HEK293 (cell line): ENCODE measurements at regions not wholly inside any gene's neighbourhood (a gene's known extent, or its start where the extent isn't known, plus 50 kb on each side); places are given as distances from the start of the nearest gene placed in this dataset.

ENCODE experiments used
- CTCF ChIA-PET: fragments of 350-600 bp; formaldehyde crosslinking; extraction: SDS; loops from one replicate; lab custom pipeline; 2021; ENCODE audit warnings: antibody characterized with exemption; lab: Yijun Ruan, JAX
- POLR2A ChIA-PET: fragments of 300-600 bp; formaldehyde crosslinking; extraction: SDS; loops from one replicate; lab custom pipeline; 2020; ENCODE audit warnings: antibody characterized with exemption, inconsistent platforms; lab: Yijun Ruan, JAX
- H3K27ac ChIP-seq: fragments of 200-500 bp; sonication (Bioruptor generic); 2 replicates; pipeline ENCODE4 v1.5.1; 2014; ENCODE audit warnings: low read depth, low read length, control low read depth, inconsistent platforms; ENCODE audit errors: extremely low read depth
- H3K36me3 ChIP-seq, 2 experiments: fragments of 200-500 bp in 1 of 2; sonication (Bioruptor generic) in 1 of 2; 1 replicate in 1 of 2; 2 replicates in 1 of 2; pipeline ENCODE4 v1.5.1; 2014 to 2017; ENCODE audit warnings: inconsistent platforms in 2 of 2, low read length in 2 of 2; ENCODE audit not compliant: control insufficient read depth in 2 of 2, insufficient read depth in 1 of 2
- H3K4me1 ChIP-seq: fragments of 200-500 bp; sonication (Bioruptor generic); 2 replicates; pipeline ENCODE4 v1.5.1; 2014; ENCODE audit warnings: mild to moderate bottlenecking, low read length, inconsistent platforms; ENCODE audit not compliant: control insufficient read depth, insufficient read depth
- H3K4me3 ChIP-seq: 2 replicates; pipeline ENCODE4 v1.5.1; 2011; ENCODE audit warnings: low read depth, mild to moderate bottlenecking, control low read depth, low read length, moderate library complexity
- H3K9me3 ChIP-seq: fragments of 200-500 bp; sonication (Bioruptor generic); 2 replicates; pipeline ENCODE4 v1.5.1; 2014; ENCODE audit warnings: low read depth, low read length, inconsistent platforms; ENCODE audit not compliant: control insufficient read depth, insufficient read depth
- SCRT1 ChIP-seq: fragments of 450-650 bp; formaldehyde crosslinking; IDR thresholded peaks from 2 replicates; pipeline ENCODE4 v1.5.1; 2016; ENCODE audit warnings: missing biosample characterization, missing genetic modification characterization, borderline replicate concordance
- SP3 ChIP-seq: fragments of 450-650 bp; formaldehyde crosslinking; IDR thresholded peaks from 2 replicates; pipeline ENCODE4 v1.5.1; 2016; ENCODE audit warnings: missing biosample characterization, missing genetic modification characterization
- ZBTB1 ChIP-seq: fragments of 450-650 bp; formaldehyde crosslinking; IDR thresholded peaks from 2 replicates; pipeline ENCODE4 v1.5.1; 2016; ENCODE audit warnings: missing biosample characterization, missing genetic modification characterization
- ZBTB7A ChIP-seq: fragments of 450-650 bp; formaldehyde crosslinking; IDR thresholded peaks from 2 replicates; pipeline ENCODE4 v1.5.1; 2016; ENCODE audit warnings: low read depth, missing biosample characterization, missing genetic modification characterization
- ZFP69B ChIP-seq: fragments of 450-650 bp; formaldehyde crosslinking; IDR thresholded peaks from 2 replicates; pipeline ENCODE4 v1.5.1; 2016; ENCODE audit warnings: missing biosample characterization, missing genetic modification characterization
- ZNF16 ChIP-seq: fragments of 450-650 bp; formaldehyde crosslinking; IDR thresholded peaks from 2 replicates; pipeline ENCODE4 v1.5.1; 2016; ENCODE audit warnings: low read depth, missing biosample characterization, missing genetic modification characterization
- ZNF202 ChIP-seq: fragments of 450-650 bp; formaldehyde crosslinking; IDR thresholded peaks from 2 replicates; pipeline ENCODE4 v1.5.1; 2016; ENCODE audit warnings: missing biosample characterization, missing genetic modification characterization, borderline replicate concordance
- ZNF223 ChIP-seq: fragments of 450-650 bp; formaldehyde crosslinking; IDR thresholded peaks from 2 replicates; pipeline ENCODE4 v1.5.1; 2016; ENCODE audit warnings: missing biosample characterization, missing genetic modification characterization
- ZNF350 ChIP-seq: fragments of 450-650 bp; formaldehyde crosslinking; IDR thresholded peaks from 2 replicates; pipeline ENCODE4 v1.5.0; 2017; ENCODE audit warnings: missing biosample characterization, mild to moderate bottlenecking, missing genetic modification characterization
- ZNF404 ChIP-seq: fragments of 450-650 bp; formaldehyde crosslinking; IDR thresholded peaks from 2 replicates; pipeline ENCODE4 v1.5.1; 2017; ENCODE audit warnings: missing biosample characterization, missing genetic modification characterization
- ZNF426 ChIP-seq: fragments of 450-650 bp; formaldehyde crosslinking; IDR thresholded peaks from 2 replicates; pipeline ENCODE4 v1.5.1; 2017; ENCODE audit warnings: missing biosample characterization, missing genetic modification characterization, mild to moderate bottlenecking, inconsistent platforms, moderate library complexity
- ZNF544 ChIP-seq: fragments of 450-650 bp; formaldehyde crosslinking; IDR thresholded peaks from 2 replicates; pipeline ENCODE4 v1.5.0; 2017; ENCODE audit warnings: missing biosample characterization, missing genetic modification characterization
- ZNF585B ChIP-seq: fragments of 450-650 bp; formaldehyde crosslinking; IDR thresholded peaks from 2 replicates; pipeline ENCODE4 v1.5.1; 2016; ENCODE audit warnings: missing biosample characterization, missing genetic modification characterization
- TF ChIP-seq, protein P1 (sequence below): fragments of 450-650 bp; formaldehyde crosslinking; IDR thresholded peaks from 2 replicates; pipeline ENCODE4 v1.5.1; 2016; ENCODE audit warnings: missing biosample characterization, missing genetic modification characterization
- TF ChIP-seq, protein P2 (sequence below): fragments of 450-650 bp; formaldehyde crosslinking; IDR thresholded peaks from 2 replicates; pipeline ENCODE4 v1.5.1; 2016; ENCODE audit warnings: missing biosample characterization, missing genetic modification characterization
- TF ChIP-seq, protein P3 (sequence below): fragments of 450-650 bp; formaldehyde crosslinking; IDR thresholded peaks from 2 replicates; pipeline ENCODE4 v1.5.1; 2016; ENCODE audit warnings: missing biosample characterization, missing genetic modification characterization
- TF ChIP-seq, protein P4 (sequence below): fragments of 450-650 bp; formaldehyde crosslinking; IDR thresholded peaks from 2 replicates; pipeline ENCODE4; 2016; ENCODE audit warnings: missing biosample characterization, missing genetic modification characterization
- TF ChIP-seq, protein P5 (sequence below): fragments of 450-650 bp; formaldehyde crosslinking; IDR thresholded peaks from 2 replicates; pipeline ENCODE4 v1.5.1; 2017; ENCODE audit warnings: missing biosample characterization, missing genetic modification characterization

DNA sequence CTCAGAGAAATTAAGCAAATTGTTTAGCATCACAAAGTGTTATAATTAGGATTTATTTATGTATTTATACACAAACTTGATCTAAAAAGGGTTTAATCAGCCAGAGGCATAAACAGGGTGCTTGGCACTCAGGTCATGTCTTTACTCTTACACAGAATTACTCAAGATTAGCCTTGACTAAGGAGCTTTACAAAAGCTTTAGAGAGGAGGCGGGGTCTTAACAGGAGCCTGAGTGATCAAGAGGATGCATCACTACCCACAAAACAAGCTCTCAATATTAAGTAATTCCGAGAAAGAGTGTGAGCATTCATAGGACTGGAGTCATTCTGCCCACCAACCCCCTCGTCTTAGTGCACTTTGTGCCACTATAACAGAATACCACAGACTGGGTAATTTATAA is 103.0 kb downstream of the SPATA19 start:
- H3K9me3 ChIP-seq = no peaks in the 10 kb centered on the region
- H3K36me3 ChIP-seq = no peaks in the 10 kb centered on the region
- no peak overlapping the region for H3K27ac ChIP-seq
- H3K4me1 ChIP-seq = no peaks in the 10 kb centered on the region
- ChIA-PET CTCF (interaction anchor here (1.0 kb wide), 1 partner anchor 661 kb away, joined by 3 read pairs; no protein-coding TSS in a partner anchor), POLR2A (no interaction called here)
- no peak overlapping the region for H3K4me3 ChIP-seq
- TF ChIP-seq ZBTB7A = no peak
- no peak for TF ChIP-seq ZFP69B (tag by site-specific recombination)
- no peak for TF ChIP-seq ZNF404 (tag by site-specific recombination)
- TF ChIP-seq, protein P1, sequence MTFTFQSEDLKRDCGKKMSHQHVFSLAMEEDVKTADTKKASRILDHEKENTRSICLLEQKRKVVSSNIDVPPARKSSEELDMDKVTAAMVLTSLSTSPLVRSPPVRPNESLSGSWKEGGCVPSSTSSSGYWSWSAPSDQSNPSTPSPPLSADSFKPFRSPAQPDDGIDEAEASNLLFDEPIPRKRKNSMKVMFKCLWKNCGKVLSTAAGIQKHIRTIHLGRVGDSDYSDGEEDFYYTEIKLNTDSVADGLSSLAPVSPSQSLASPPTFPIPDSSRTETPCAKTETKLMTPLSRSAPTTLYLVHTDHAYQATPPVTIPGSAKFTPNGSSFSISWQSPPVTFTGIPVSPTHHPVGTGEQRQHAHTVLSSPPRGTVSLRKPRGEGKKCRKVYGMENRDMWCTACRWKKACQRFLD (tag by site-specific recombination) = no peak

DNA sequence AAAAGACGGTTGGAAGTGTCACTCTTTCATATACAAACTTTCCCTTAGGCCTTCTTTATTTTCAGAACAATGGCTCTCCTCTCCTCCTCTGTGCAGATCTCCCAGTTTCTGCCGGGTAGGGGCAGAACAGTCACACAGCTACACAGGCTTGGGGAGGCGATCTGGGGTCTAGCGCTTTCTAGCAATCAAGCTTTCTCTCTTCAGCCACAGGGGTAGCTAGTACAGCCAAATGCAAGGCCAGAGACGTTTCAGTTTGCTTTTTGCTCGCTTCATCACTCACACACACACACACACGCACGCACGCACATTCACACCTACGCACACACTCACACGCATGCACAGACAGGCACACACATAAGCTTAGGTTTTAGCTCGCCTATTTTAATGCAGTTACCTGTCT is 104.3 kb downstream of the SPATA19 start:
- Histone ChIP-seq H3K27ac (no peak overlapping the region), H3K36me3 (no peaks in the 10 kb centered on the region), H3K9me3 (no peaks in the 10 kb centered on the region), H3K4me3 (no peak overlapping the region), H3K4me1 (no peaks in the 10 kb centered on the region)
- TF ChIP-seq SP3 (tag by site-specific recombination) = no peak
- TF ChIP-seq ZBTB1 (tag by site-specific recombination) = no peak
- TF ChIP-seq ZNF223 (tag by site-specific recombination) = no peak
- no peak for TF ChIP-seq ZNF202
- no peak for TF ChIP-seq ZNF350 (tag by site-specific recombination)
- TF ChIP-seq ZNF426 (tag by site-specific recombination) = no peak
- TF ChIP-seq SCRT1 (tag by site-specific recombination) = no peak
- TF ChIP-seq, protein P2, sequence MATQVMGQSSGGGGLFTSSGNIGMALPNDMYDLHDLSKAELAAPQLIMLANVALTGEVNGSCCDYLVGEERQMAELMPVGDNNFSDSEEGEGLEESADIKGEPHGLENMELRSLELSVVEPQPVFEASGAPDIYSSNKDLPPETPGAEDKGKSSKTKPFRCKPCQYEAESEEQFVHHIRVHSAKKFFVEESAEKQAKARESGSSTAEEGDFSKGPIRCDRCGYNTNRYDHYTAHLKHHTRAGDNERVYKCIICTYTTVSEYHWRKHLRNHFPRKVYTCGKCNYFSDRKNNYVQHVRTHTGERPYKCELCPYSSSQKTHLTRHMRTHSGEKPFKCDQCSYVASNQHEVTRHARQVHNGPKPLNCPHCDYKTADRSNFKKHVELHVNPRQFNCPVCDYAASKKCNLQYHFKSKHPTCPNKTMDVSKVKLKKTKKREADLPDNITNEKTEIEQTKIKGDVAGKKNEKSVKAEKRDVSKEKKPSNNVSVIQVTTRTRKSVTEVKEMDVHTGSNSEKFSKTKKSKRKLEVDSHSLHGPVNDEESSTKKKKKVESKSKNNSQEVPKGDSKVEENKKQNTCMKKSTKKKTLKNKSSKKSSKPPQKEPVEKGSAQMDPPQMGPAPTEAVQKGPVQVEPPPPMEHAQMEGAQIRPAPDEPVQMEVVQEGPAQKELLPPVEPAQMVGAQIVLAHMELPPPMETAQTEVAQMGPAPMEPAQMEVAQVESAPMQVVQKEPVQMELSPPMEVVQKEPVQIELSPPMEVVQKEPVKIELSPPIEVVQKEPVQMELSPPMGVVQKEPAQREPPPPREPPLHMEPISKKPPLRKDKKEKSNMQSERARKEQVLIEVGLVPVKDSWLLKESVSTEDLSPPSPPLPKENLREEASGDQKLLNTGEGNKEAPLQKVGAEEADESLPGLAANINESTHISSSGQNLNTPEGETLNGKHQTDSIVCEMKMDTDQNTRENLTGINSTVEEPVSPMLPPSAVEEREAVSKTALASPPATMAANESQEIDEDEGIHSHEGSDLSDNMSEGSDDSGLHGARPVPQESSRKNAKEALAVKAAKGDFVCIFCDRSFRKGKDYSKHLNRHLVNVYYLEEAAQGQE (tag by site-specific recombination) = no peak
- TF ChIP-seq, protein P3, sequence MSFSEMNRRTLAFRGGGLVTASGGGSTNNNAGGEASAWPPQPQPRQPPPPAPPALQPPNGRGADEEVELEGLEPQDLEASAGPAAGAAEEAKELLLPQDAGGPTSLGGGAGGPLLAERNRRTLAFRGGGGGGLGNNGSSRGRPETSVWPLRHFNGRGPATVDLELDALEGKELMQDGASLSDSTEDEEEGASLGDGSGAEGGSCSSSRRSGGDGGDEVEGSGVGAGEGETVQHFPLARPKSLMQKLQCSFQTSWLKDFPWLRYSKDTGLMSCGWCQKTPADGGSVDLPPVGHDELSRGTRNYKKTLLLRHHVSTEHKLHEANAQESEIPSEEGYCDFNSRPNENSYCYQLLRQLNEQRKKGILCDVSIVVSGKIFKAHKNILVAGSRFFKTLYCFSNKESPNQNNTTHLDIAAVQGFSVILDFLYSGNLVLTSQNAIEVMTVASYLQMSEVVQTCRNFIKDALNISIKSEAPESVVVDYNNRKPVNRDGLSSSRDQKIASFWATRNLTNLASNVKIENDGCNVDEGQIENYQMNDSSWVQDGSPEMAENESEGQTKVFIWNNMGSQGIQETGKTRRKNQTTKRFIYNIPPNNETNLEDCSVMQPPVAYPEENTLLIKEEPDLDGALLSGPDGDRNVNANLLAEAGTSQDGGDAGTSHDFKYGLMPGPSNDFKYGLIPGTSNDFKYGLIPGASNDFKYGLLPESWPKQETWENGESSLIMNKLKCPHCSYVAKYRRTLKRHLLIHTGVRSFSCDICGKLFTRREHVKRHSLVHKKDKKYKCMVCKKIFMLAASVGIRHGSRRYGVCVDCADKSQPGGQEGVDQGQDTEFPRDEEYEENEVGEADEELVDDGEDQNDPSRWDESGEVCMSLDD (tag by site-specific recombination) = no peak
- TF ChIP-seq, protein P4, sequence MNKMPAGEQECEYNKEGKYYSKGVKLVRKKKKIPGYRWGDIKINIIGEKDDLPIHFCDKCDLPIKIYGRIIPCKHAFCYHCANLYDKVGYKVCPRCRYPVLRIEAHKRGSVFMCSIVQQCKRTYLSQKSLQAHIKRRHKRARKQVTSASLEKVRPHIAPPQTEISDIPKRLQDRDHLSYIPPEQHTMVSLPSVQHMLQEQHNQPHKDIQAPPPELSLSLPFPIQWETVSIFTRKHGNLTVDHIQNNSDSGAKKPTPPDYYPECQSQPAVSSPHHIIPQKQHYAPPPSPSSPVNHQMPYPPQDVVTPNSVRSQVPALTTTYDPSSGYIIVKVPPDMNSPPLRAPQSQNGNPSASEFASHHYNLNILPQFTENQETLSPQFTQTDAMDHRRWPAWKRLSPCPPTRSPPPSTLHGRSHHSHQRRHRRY (tag by site-specific recombination) = no peak
- TF ChIP-seq ZNF16 (tag by site-specific recombination) = no peak
- TF ChIP-seq, protein P5, sequence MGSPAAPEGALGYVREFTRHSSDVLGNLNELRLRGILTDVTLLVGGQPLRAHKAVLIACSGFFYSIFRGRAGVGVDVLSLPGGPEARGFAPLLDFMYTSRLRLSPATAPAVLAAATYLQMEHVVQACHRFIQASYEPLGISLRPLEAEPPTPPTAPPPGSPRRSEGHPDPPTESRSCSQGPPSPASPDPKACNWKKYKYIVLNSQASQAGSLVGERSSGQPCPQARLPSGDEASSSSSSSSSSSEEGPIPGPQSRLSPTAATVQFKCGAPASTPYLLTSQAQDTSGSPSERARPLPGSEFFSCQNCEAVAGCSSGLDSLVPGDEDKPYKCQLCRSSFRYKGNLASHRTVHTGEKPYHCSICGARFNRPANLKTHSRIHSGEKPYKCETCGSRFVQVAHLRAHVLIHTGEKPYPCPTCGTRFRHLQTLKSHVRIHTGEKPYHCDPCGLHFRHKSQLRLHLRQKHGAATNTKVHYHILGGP (tag by site-specific recombination) = no peak
- no peak for TF ChIP-seq ZNF544
- no peak for TF ChIP-seq ZNF585B (tag by site-specific recombination)
- POLR2A ChIA-PET = no interaction called here
- CTCF ChIA-PET = no interaction called here
